Panc1 (cell line): ENCODE measurements at regions not wholly inside any gene's neighbourhood (a gene's known extent, or its start where the extent isn't known, plus 50 kb on each side); places are given as distances from the start of the nearest gene placed in this dataset.

Source experiments
- ATAC-seq: fragments of 200-7000 bp; cut with Tn5 transposase; 2 replicates; pipeline ENCODE4 v1.9.1; 2020; ENCODE audit warnings: mild to moderate bottlenecking, moderate library complexity
- BruUV-seq: library from RNA; stranded (reverse); fragments of 400-500 nt; replicated peaks from 2 replicates; lab custom pipeline; 2021; lab: Mats Ljungman, UMichigan
- CTCF ChIA-PET: fragments of 300-600 bp; sonication (Branson Sonifier 250); formaldehyde crosslinking; loops from one replicate; lab custom pipeline; 2022; ENCODE audit warnings: antibody characterized with exemption; lab: Charles Lee
- POLR2A ChIA-PET: fragments of 300-600 bp; sonication (Branson Sonifier 250); formaldehyde crosslinking; loops from one replicate; lab custom pipeline; 2022; ENCODE audit warnings: antibody characterized with exemption; lab: Charles Lee
- DNase-seq: peaks from one replicate; pipeline ENCODE4 v3.0.0-alpha.2; 2010; ENCODE audit warnings: low read depth, low spot score
- H3K27ac ChIP-seq: 2 replicates; pipeline ENCODE4 v1.5.1; 2011; ENCODE audit warnings: mild to moderate bottlenecking, low read length, inconsistent platforms
- H3K27me3 ChIP-seq: fragments of 200-500 bp; sonication (Bioruptor generic); 2 replicates; pipeline ENCODE4 v1.6.0; 2014; ENCODE audit warnings: low read length, inconsistent platforms; ENCODE audit not compliant: control insufficient read depth, insufficient read depth
- H3K36me3 ChIP-seq: fragments of 200-500 bp; sonication (Bioruptor generic); 2 replicates; pipeline ENCODE4 v1.5.1; 2014; ENCODE audit warnings: inconsistent platforms, mild to moderate bottlenecking, low read length, moderate library complexity; ENCODE audit not compliant: control insufficient read depth, insufficient read depth
- H3K4me1 ChIP-seq: 2 replicates; pipeline ENCODE4 v1.5.1; 2011; ENCODE audit warnings: inconsistent platforms, mild to moderate bottlenecking, low read length, moderate library complexity; ENCODE audit not compliant: control insufficient read depth, insufficient read depth
- H3K4me3 ChIP-seq, 2 experiments: 2 replicates each; pipeline ENCODE4 v1.5.1; 2011 to 2012; ENCODE audit warnings: low read depth in 2 of 2, low read length in 2 of 2, mild to moderate bottlenecking in 2 of 2, inconsistent platforms in 1 of 2, moderate library complexity in 1 of 2
- H3K9me3 ChIP-seq: fragments of 200-500 bp; sonication (Bioruptor generic); 2 replicates; pipeline ENCODE4 v1.5.1; 2014; ENCODE audit warnings: low read depth, mild to moderate bottlenecking, inconsistent platforms, low read length, moderate library complexity; ENCODE audit not compliant: control insufficient read depth, insufficient read depth
- CTCF ChIP-seq: fragments of 450-650 bp; IDR thresholded peaks from 2 replicates; pipeline ENCODE4 v1.5.1; 2017; ENCODE audit warnings: mild to moderate bottlenecking
- POLR2AphosphoS5 ChIP-seq: IDR thresholded peaks from 2 replicates; pipeline ENCODE4 v1.6.1; 2012; ENCODE audit warnings: mild to moderate bottlenecking, low read depth, low read length, moderate library complexity
- REST ChIP-seq, 2 experiments: IDR thresholded peaks; 2 replicates each; pipeline ENCODE4 v1.6.1; 2011 to 2012; ENCODE audit warnings: low read depth in 2 of 2, control low read depth in 1 of 2, low read length in 1 of 2, mild to moderate bottlenecking in 1 of 2, moderate library complexity in 1 of 2; ENCODE audit not compliant: insufficient read depth in 1 of 2
- SIN3A ChIP-seq: IDR thresholded peaks from 2 replicates; pipeline ENCODE4 v1.6.1; 2012; ENCODE audit warnings: low read depth, mild to moderate bottlenecking, low read length, moderate library complexity, borderline replicate concordance; ENCODE audit not compliant: insufficient read depth
- TCF7L2 ChIP-seq: IDR thresholded peaks from 2 replicates; pipeline ENCODE4 v1.6.1; 2011; ENCODE audit warnings: mild to moderate bottlenecking, low read depth, low read length, inconsistent platforms
- in situ Hi-C: cut with HindIII; loops from 2 replicates; pipeline ENCODE4 v1.10.0; 2016; ENCODE audit warnings: low sequenced_read_pairs, low pct_unique_long_range_greater_than_20kb
- intact Hi-C: fragments of 100-400 bp; cut with micrococcal nuclease; formaldehyde crosslinking; loops from one replicate; pipeline ENCODE4 v1.10.0; 2022; ENCODE audit not compliant: unreplicated experiment

GRCh38 chr18:39596221-39596620 is 2030.6 kb upstream of the CELF4 start:
- no TSS peak for BruUV-seq
- ATAC-seq = no peak
- H3K4me3 ChIP-seq = no peak overlapping the region
- CTCF ChIA-PET = no interaction called here
- H3K27ac ChIP-seq = no peak overlapping the region
- no peaks in the 10 kb centered on the region for H3K27me3 ChIP-seq
- intact Hi-C loops = no loop called here
- H3K9me3 ChIP-seq = no peaks in the 10 kb centered on the region
- no peaks in the 10 kb centered on the region for H3K4me1 ChIP-seq
- DNase-seq = no peak
- POLR2A ChIA-PET = no interaction called here
- H3K36me3 ChIP-seq = no peaks in the 10 kb centered on the region
- TF ChIP-seq SIN3A (no peak), CTCF (no peak), TCF7L2 (no peak), POLR2AphosphoS5 (no peak), REST (IDR thresholded peaks at IDR 0.05; ENCODE audit: insufficient read depth in 1 of 2, low read depth in 2 of 2, low read length in 1 of 2) (no peak)
- in situ Hi-C loops = no loop called here

GRCh38 chr18:39594206-39594605 is 2028.6 kb upstream of the CELF4 start:
- Histone ChIP-seq H3K4me3 (no peak overlapping the region), H3K4me1 (no peaks in the 10 kb centered on the region), H3K36me3 (no peaks in the 10 kb centered on the region), H3K9me3 (no peaks in the 10 kb centered on the region), H3K27me3 (no peaks in the 10 kb centered on the region), H3K27ac (no peak overlapping the region)
- no peak for TF ChIP-seq REST (IDR thresholded peaks at IDR 0.05; ENCODE audit: insufficient read depth in 1 of 2, low read depth in 2 of 2, low read length in 1 of 2)
- no peak for TF ChIP-seq POLR2AphosphoS5
- no peak for TF ChIP-seq TCF7L2
- no peak for TF ChIP-seq SIN3A
- TF ChIP-seq CTCF = no peak
- intact Hi-C loops = no loop called here
- no peak for DNase-seq
- in situ Hi-C loops = no loop called here
- no TSS peak for BruUV-seq
- POLR2A ChIA-PET = no interaction called here
- CTCF ChIA-PET = no interaction called here
- no peak for ATAC-seq
